ENCODE measurements at regions not wholly inside any gene's neighbourhood (a gene's known extent, or its start where the extent isn't known, plus 50 kb on each side); places are given as distances from the start of the nearest gene placed in this dataset.
A peak's percentile ranks its signal among the peaks of the same experiment; 100 is the strongest.

DNA sequence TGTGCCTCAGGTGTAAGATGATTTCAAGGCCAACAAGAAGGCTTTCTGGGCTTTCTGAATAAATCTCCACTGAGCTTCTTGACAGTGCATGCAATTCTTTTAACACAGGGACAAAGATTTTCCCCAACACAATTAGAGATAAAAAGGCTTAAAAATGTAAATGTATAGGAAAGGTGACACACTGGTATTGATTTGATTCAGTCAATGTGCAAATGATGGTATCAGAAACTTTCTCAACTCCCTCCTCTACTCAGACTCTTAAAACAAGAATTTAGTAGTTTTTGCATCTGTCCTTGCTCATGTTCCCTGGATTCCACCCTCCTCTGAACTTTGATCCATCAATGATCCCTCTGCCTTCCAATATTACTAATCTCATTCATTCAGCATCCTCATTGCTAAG is 111.6 kb upstream of the FNDC3A start:
- Histone ChIP-seq H3K4me3 (ENCODE audit: low read depth, low read length) (no peak overlapping the region), H3K27me3 (no peaks in the 10 kb centered on the region), H3K36me3 (no peaks in the 10 kb centered on the region), H3K4me1 (peaks cover 30% of the 10 kb centered on the region), H3K9me3 (0 out of 2 replicates have a peak, but pooled peaks cover 2% of the 10 kb centered on the region)
- DNase-seq = no peak
- TF ChIP-seq CTCF (IDR thresholded peaks at IDR 0.05; ENCODE audit: low read depth, low read length) = no peak

GRCh38 chr13:48866249-48866648 is 109.5 kb upstream of the FNDC3A start:
- TF ChIP-seq CTCF (IDR thresholded peaks at IDR 0.05; ENCODE audit: low read depth, low read length) = no peak
- Histone ChIP-seq H3K36me3 (no peaks in the 10 kb centered on the region), H3K4me3 (ENCODE audit: low read depth, low read length) (no peak overlapping the region), H3K4me1 (peaks cover 24% of the 10 kb centered on the region), H3K27me3 (no peaks in the 10 kb centered on the region), H3K9me3 (0 out of 2 replicates have a peak, but pooled peaks cover 2% of the 10 kb centered on the region)
- DNase-seq = peak; percentile 62

DNA sequence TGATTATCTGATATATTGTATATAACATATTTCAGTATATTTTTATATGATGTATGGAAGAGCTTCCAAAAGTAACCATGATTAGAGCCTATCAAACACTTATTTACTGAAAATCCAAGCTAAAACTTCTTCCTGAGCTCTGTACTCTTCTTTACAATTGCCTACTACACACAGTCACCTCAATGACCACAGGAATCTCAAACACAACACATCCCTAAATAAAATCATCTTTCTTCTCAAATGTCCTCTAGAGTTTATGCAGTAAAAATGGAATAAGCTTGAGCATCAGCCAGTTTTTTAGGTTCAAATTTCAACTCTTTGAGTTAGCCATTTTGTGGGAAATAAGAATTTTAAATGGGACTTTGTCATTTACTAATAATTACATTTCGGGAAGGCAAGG is 102.6 kb upstream of the FNDC3A start:
- peaks cover 23% of the 10 kb centered on the region for H3K4me1 ChIP-seq
- DNase-seq = no peak
- TF ChIP-seq CTCF (IDR thresholded peaks at IDR 0.05; ENCODE audit: low read depth, low read length) = no peak
- no peak overlapping the region for H3K4me3 ChIP-seq (ENCODE audit: low read depth, low read length)
- H3K9me3 ChIP-seq = no peaks in the 10 kb centered on the region
- no peaks in the 10 kb centered on the region for H3K36me3 ChIP-seq
- H3K27me3 ChIP-seq = no peaks in the 10 kb centered on the region

GRCh38 chr13:48873587-48873986 is 102.1 kb upstream of the FNDC3A start:
- peak; percentile 41 for TF ChIP-seq CTCF (IDR thresholded peaks at IDR 0.05; ENCODE audit: low read depth, low read length)
- peaks cover 23% of the 10 kb centered on the region for H3K4me1 ChIP-seq
- H3K9me3 ChIP-seq = no peaks in the 10 kb centered on the region
- no peak overlapping the region for H3K4me3 ChIP-seq (ENCODE audit: low read depth, low read length)
- H3K27me3 ChIP-seq = no peaks in the 10 kb centered on the region
- peak; percentile 28 for DNase-seq
- no peaks in the 10 kb centered on the region for H3K36me3 ChIP-seq

- no peak for DNase-seq
- H3K36me3 ChIP-seq = no peaks in the 10 kb centered on the region
- no peaks in the 10 kb centered on the region for H3K27me3 ChIP-seq
- no peaks in the 10 kb centered on the region for H3K9me3 ChIP-seq
- TF ChIP-seq CTCF (IDR thresholded peaks at IDR 0.05; ENCODE audit: low read depth, low read length) = no peak
- H3K4me1 ChIP-seq = peaks cover 23% of the 10 kb centered on the region
- H3K4me3 ChIP-seq (ENCODE audit: low read depth, low read length) = no peak overlapping the region
Observed at GRCh38 chr13:48874165-48874564, 101.5 kb upstream of the FNDC3A start.

DNA sequence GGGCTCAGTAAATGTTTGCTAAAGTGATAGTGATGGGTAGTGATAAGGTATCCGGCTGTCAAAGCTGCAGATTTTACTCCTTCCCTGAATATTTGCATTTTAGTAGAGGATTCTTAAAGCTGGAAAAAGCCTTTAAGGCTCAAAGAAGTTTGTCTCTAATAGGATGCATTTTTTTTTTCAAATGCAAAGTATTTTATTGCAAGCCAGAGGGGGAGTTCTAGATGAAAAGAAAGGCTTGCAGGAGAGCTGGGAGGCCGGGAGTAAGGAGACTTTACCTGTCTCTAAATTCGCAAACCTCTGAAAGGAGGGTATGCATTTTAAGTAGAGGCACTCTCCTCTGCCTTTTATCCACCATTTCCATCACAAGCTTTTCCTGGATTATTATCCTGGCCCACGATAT is 100.7 kb upstream of the FNDC3A start:
- Histone ChIP-seq H3K4me1 (peaks cover 23% of the 10 kb centered on the region), H3K36me3 (no peaks in the 10 kb centered on the region), H3K9me3 (no peaks in the 10 kb centered on the region), H3K27me3 (no peaks in the 10 kb centered on the region), H3K4me3 (ENCODE audit: low read depth, low read length) (no peak overlapping the region)
- no peak for TF ChIP-seq CTCF (IDR thresholded peaks at IDR 0.05; ENCODE audit: low read depth, low read length)
- DNase-seq = no peak
